HepG2 (cell line): ENCODE measurements at regions not wholly inside any gene's neighbourhood (a gene's known extent, or its start where the extent isn't known, plus 50 kb on each side); places are given as distances from the start of the nearest gene placed in this dataset.

Source experiments
- ATAC-seq: fragments of 200-7000 bp; cut with Tn5 transposase; 3 replicates; pipeline ENCODE4 v1.9.1; 2020; ENCODE audit warnings: mild to moderate bottlenecking, moderate library complexity
- BruUV-seq: library from RNA; stranded (reverse); fragments of 400-500 nt; replicated peaks from 2 replicates; lab custom pipeline; 2021; lab: Mats Ljungman, UMichigan
- CTCF ChIA-PET: fragments of 300-600 bp; formaldehyde crosslinking; extraction: SDS; loops from one replicate; lab custom pipeline; 2021; ENCODE audit warnings: low total read pairs, inconsistent platforms, low intra/inter-chr PET ratio; lab: Yijun Ruan, JAX
- POLR2A ChIA-PET: fragments of 350-600 bp; sonication (Branson Sonifier 250); formaldehyde crosslinking; loops from one replicate; lab custom pipeline; 2020; ENCODE audit warnings: antibody characterized with exemption, inconsistent platforms; lab: Yijun Ruan, JAX
- DNase-seq: peaks from one replicate; pipeline ENCODE4 v3.0.0-alpha.2; 2015; ENCODE audit warnings: low spot score
- FAIRE-seq: peaks from 3 replicates; lab custom pipeline; 2011; peaks lifted over from hg19 to GRCh38; lab: Jason Lieb, UNC
- H2AFZ ChIP-seq: one replicate; pipeline ENCODE4 v1.6.1; 2011; ENCODE audit warnings: low read length, inconsistent platforms
- H3K27ac ChIP-seq: fragments of 300-600 bp; 3 replicates; pipeline ENCODE4 v1.8.0; 2011; ENCODE audit warnings: mixed run types, mild to moderate bottlenecking, mixed read lengths, low read length, inconsistent platforms; ENCODE audit not compliant: insufficient read depth; ENCODE audit errors: extremely low read length
- H3K27me3 ChIP-seq, 2 experiments: fragments of 200-600 bp in 1 of 2; 2 replicates in 1 of 2; 3 replicates in 1 of 2; pipeline versions ENCODE4 v1.6.0 to v1.8.0; 2011; ENCODE audit warnings: low read length in 2 of 2, mild to moderate bottlenecking in 2 of 2, moderate library complexity in 2 of 2, inconsistent platforms in 1 of 2; ENCODE audit not compliant: insufficient read depth in 2 of 2, control insufficient read depth in 1 of 2
- H3K36me3 ChIP-seq, 2 experiments: fragments of 200-600 bp in 1 of 2; replicated peaks in 1 of 2; 2 replicates in 1 of 2; 3 replicates in 1 of 2; pipeline versions ENCODE4 v1.5.1 to v1.8.0; 2011; ENCODE audit warnings: low read length in 2 of 2, inconsistent platforms in 1 of 2; ENCODE audit not compliant: insufficient read depth in 2 of 2, control insufficient read depth in 1 of 2
- H3K4me1 ChIP-seq: 2 replicates; pipeline ENCODE4 v1.5.1; 2012; ENCODE audit warnings: low read length, inconsistent platforms; ENCODE audit not compliant: insufficient read depth
- H3K4me2 ChIP-seq: 2 replicates; pipeline ENCODE4 v1.6.0; 2011; ENCODE audit warnings: low read depth, low read length, inconsistent platforms
- H3K4me3 ChIP-seq, 3 experiments: fragments of 200-600 bp in 1 of 3; sonication (generic), shearing (Covaris generic) in 1 of 3; replicated peaks in 1 of 3; 2 replicates each; pipeline ENCODE4 v1.5.1; 2011 to 2016; ENCODE audit warnings: low read length in 3 of 3, inconsistent platforms in 2 of 3, low read depth in 2 of 3, mild to moderate bottlenecking in 2 of 3, control low read depth in 1 of 3, mixed read lengths in 1 of 3; ENCODE audit not compliant: insufficient read depth in 1 of 3
- H3K79me2 ChIP-seq: one replicate; pipeline ENCODE4 v1.6.1; 2011; ENCODE audit warnings: low read length, inconsistent platforms; ENCODE audit not compliant: insufficient read depth
- H3K9ac ChIP-seq: 2 replicates; pipeline ENCODE4 v1.6.0; 2011; ENCODE audit warnings: mild to moderate bottlenecking, low read depth, low read length, inconsistent platforms; ENCODE audit not compliant: insufficient read depth
- H3K9me3 ChIP-seq: 2 replicates; pipeline ENCODE4 v1.5.1; 2012; ENCODE audit warnings: mild to moderate bottlenecking, low read length
- H4K20me1 ChIP-seq: 2 replicates; pipeline ENCODE4 v1.6.0; 2011; ENCODE audit warnings: inconsistent platforms, mild to moderate bottlenecking, low read length, moderate library complexity; ENCODE audit not compliant: insufficient read depth
- ASH2L ChIP-seq: fragments of 300-600, 200-600 bp; sonication (generic); IDR thresholded peaks from 2 replicates; pipeline ENCODE4 v1.7.0; 2017; ENCODE audit warnings: low read depth, mild to moderate bottlenecking, moderate library complexity, mixed read lengths, low read length; ENCODE audit not compliant: insufficient read length
- MAFF ChIP-seq: IDR thresholded peaks from 2 replicates; pipeline ENCODE4 v1.6.1; 2011; ENCODE audit warnings: low read depth, low read length, improper control_type of control experiment
- MAFK ChIP-seq, 2 experiments: IDR thresholded peaks in 1 of 2; conservative IDR thresholded peaks in 1 of 2; 2 replicates each; pipeline ENCODE4 v1.6.1; 2011; ENCODE audit warnings: improper control_type of control experiment in 2 of 2, low read length in 2 of 2
- POLR2A ChIP-seq, 2 experiments: IDR thresholded peaks; 2 replicates each; pipeline ENCODE4 v1.6.1; 2011; ENCODE audit warnings: low read depth in 2 of 2, low read length in 2 of 2, mild to moderate bottlenecking in 1 of 2, moderate library complexity in 1 of 2; ENCODE audit not compliant: insufficient read depth in 1 of 2
- ZBTB14 ChIP-seq: sonication (generic); formaldehyde crosslinking; IDR thresholded peaks from 2 replicates; pipeline ENCODE4 v1.4.0; 2020; ENCODE audit warnings: missing genetic modification reagents
- ZNF556 ChIP-seq: sonication (generic); formaldehyde crosslinking; IDR thresholded peaks from 2 replicates; pipeline ENCODE4 v1.4.0; 2020; ENCODE audit warnings: mild to moderate bottlenecking, missing genetic modification reagents, borderline replicate concordance
- ZNF605 ChIP-seq: sonication (generic); formaldehyde crosslinking; IDR thresholded peaks from 2 replicates; pipeline ENCODE4 v1.8.0; 2022; ENCODE audit warnings: mild to moderate bottlenecking, missing genetic modification reagents
- WGBS: methylation state at CpG from one replicate; pipeline ENCODE4 v1.1.6; 2017; ENCODE audit warnings: low lambda C conversion rate; 5-methylcytosine and 5-hydroxymethylcytosine counted together
- in situ Hi-C: cut with HindIII; loops from 2 replicates; pipeline ENCODE4 v1.10.0; 2017; ENCODE audit warnings: low pct_unique_long_range_greater_than_20kb; ENCODE audit not compliant: extremely low pct_ligation_motif_present
- intact Hi-C: fragments of 100-400 bp; cut with micrococcal nuclease; formaldehyde crosslinking; loops from one replicate; pipeline ENCODE4 v1.10.0; 2022; ENCODE audit not compliant: unreplicated experiment
- TF ChIP-seq, protein P1 (sequence below): sonication (generic); formaldehyde crosslinking; IDR thresholded peaks from 2 replicates; pipeline ENCODE4 v1.5.0; 2020; ENCODE audit warnings: missing genetic modification reagents

DNA sequence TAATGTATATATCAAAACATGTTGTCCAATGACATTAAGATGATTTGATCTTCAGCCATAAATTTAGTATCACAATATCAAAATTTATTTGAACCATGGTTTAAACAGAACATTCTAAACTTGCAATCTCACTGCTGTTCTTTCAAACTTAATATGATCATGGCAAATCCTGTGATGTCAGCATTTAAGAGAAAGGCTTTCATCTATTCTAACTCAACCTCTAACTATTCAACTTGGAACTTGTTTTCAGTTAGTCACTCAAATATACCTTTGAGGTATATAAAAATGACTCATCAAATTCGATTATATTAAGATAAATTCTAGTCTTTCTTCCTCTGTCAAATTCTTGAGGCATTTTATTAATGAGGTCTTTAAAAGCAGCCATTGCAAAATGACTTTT lies 747.0 kb upstream of the FLRT2 start:
- Histone ChIP-seq H3K27ac (no peak overlapping the region), H2AFZ (no peak overlapping the region), H3K27me3 (no peaks in the 10 kb centered on the region), H3K9ac (no peak overlapping the region), H3K9me3 (peaks cover 77% of the 10 kb centered on the region), H3K36me3 (no peaks in the 10 kb centered on the region), H3K4me2 (no peak overlapping the region), H4K20me1 (no peaks in the 10 kb centered on the region), H3K4me1 (no peaks in the 10 kb centered on the region), H3K79me2 (no peaks in the 10 kb centered on the region), H3K4me3 (no peak overlapping the region)
- no peak for ATAC-seq
- POLR2A ChIA-PET: no interaction called here
- in situ Hi-C loops: no loop called here
- intact Hi-C loops: no loop called here
- no peak for DNase-seq
- no TSS peak for BruUV-seq
- WGBS: 0% methylated on average over 1 of the region's 1 CpG
- no peak for FAIRE-seq
- CTCF ChIA-PET: no interaction called here
- TF ChIP-seq MAFF: peak; percentile 57; the same call in 1 of the 2 replicates
- TF ChIP-seq ZBTB14 (CRISPR knock-in tag): no peak
- TF ChIP-seq ASH2L: no peak
- peak; percentile 48 to 68; a peak in 3 of 4 replicates for TF ChIP-seq MAFK (conservative IDR thresholded peaks at IDR 0.05 in 1 of 2, IDR thresholded peaks at IDR 0.05 in 1 of 2; ENCODE audit: low read length in 2 of 2)
- no peak for TF ChIP-seq ZNF556 (CRISPR knock-in tag)

GRCh38 chr14:84783511-84783910 lies 746.4 kb upstream of the FLRT2 start:
- Histone ChIP-seq H3K36me3 (no peaks in the 10 kb centered on the region), H3K4me2 (no peak overlapping the region), H2AFZ (no peak overlapping the region), H3K9me3 (peaks cover 79% of the 10 kb centered on the region), H3K4me1 (no peaks in the 10 kb centered on the region), H3K27ac (no peak overlapping the region), H3K27me3 (no peaks in the 10 kb centered on the region), H4K20me1 (no peaks in the 10 kb centered on the region), H3K9ac (no peak overlapping the region), H3K4me3 (no peak overlapping the region), H3K79me2 (no peaks in the 10 kb centered on the region)
- no TSS peak for BruUV-seq
- ATAC-seq: no peak
- no peak for FAIRE-seq
- ChIA-PET CTCF (no interaction called here), POLR2A (no interaction called here)
- intact Hi-C loops: no loop called here
- 0% methylated on average over 1 of the region's 1 CpG for WGBS
- DNase-seq: no peak
- TF ChIP-seq ZNF605 (CRISPR knock-in tag): no peak
- no peak for TF ChIP-seq POLR2A (IDR thresholded peaks at IDR 0.05; ENCODE audit: insufficient read depth in 1 of 2, low read depth in 2 of 2, low read length in 2 of 2)
- TF ChIP-seq, protein P1, sequence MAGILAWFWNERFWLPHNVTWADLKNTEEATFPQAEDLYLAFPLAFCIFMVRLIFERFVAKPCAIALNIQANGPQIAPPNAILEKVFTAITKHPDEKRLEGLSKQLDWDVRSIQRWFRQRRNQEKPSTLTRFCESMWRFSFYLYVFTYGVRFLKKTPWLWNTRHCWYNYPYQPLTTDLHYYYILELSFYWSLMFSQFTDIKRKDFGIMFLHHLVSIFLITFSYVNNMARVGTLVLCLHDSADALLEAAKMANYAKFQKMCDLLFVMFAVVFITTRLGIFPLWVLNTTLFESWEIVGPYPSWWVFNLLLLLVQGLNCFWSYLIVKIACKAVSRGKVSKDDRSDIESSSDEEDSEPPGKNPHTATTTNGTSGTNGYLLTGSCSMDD: no peak
- in situ Hi-C loops: no loop called here
